DOHH2 (cell line): ENCODE measurements at regions not wholly inside any gene's neighbourhood (a gene's known extent, or its start where the extent isn't known, plus 50 kb on each side); places are given as distances from the start of the nearest gene placed in this dataset.

Experiments
- H3F3A ChIP-seq: fragments of 200-600 bp; sonication (generic), shearing (Covaris generic); 2 replicates; pipeline ENCODE4 v1.6.0; 2016; ENCODE audit warnings: antibody characterized with exemption, mild to moderate bottlenecking; ENCODE audit not compliant: control insufficient read depth, insufficient read depth
- H3K27ac ChIP-seq: fragments of 200-600 bp; sonication (generic); 2 replicates; pipeline ENCODE4 v1.5.1; 2014; ENCODE audit warnings: low read depth, mild to moderate bottlenecking, low read length, moderate library complexity
- H3K27me3 ChIP-seq: fragments of 200-600 bp; sonication (generic); 2 replicates; pipeline ENCODE4 v1.6.1; 2014; ENCODE audit warnings: mild to moderate bottlenecking, low read length, mixed read lengths; ENCODE audit not compliant: control insufficient read depth
- H3K36me3 ChIP-seq: fragments of 200-600 bp; sonication (generic); 2 replicates; pipeline ENCODE4 v1.6.1; 2014; ENCODE audit warnings: mild to moderate bottlenecking, low read length, moderate library complexity, mixed read lengths; ENCODE audit not compliant: control insufficient read depth
- H3K4me1 ChIP-seq: fragments of 200-600 bp; sonication (generic); 2 replicates; pipeline ENCODE4 v1.6.1; 2014; ENCODE audit warnings: mild to moderate bottlenecking, low read length, mixed read lengths; ENCODE audit not compliant: control insufficient read depth
- H3K4me2 ChIP-seq: fragments of 200-600 bp; sonication (generic); 2 replicates; pipeline ENCODE4 v1.6.0; 2014; ENCODE audit warnings: mild to moderate bottlenecking, low read length, moderate library complexity
- H3K4me3 ChIP-seq: fragments of 200-600 bp; sonication (generic); 2 replicates; pipeline ENCODE4 v1.5.1; 2014; ENCODE audit warnings: mild to moderate bottlenecking, low read length, mixed read lengths
- H3K79me2 ChIP-seq: fragments of 200-600 bp; sonication (generic); 2 replicates; pipeline ENCODE4 v1.6.1; 2014; ENCODE audit warnings: mild to moderate bottlenecking, low read length, mixed read lengths; ENCODE audit not compliant: control insufficient read depth
- H3K9me2 ChIP-seq: fragments of 200-600 bp; sonication (generic); replicated peaks from 2 replicates; pipeline ENCODE4 v1.6.1; 2014; ENCODE audit warnings: mild to moderate bottlenecking, low read length, mixed read lengths; ENCODE audit not compliant: control insufficient read depth
- H3K9me3 ChIP-seq: fragments of 200-600 bp; sonication (generic); 2 replicates; pipeline ENCODE4 v1.6.1; 2014; ENCODE audit warnings: antibody characterized with exemption, low read length, mixed read lengths; ENCODE audit not compliant: control insufficient read depth, insufficient read depth
- H4K20me1 ChIP-seq: fragments of 200-600 bp; sonication (generic); 2 replicates; pipeline ENCODE4 v1.6.0; 2014; ENCODE audit warnings: low read depth, mild to moderate bottlenecking, antibody characterized with exemption, low read length, moderate library complexity; ENCODE audit not compliant: control insufficient read depth, insufficient read depth
- CTCF ChIP-seq: fragments of 200-600 bp; sonication (generic); IDR thresholded peaks from one replicate; pipeline ENCODE4 v1.5.1; 2014; ENCODE audit warnings: antibody characterized with exemption, mild to moderate bottlenecking, low read depth, low read length; ENCODE audit not compliant: poor library complexity, severe bottlenecking
- EZH2phosphoT487 ChIP-seq: fragments of 200-600 bp; sonication (generic); IDR thresholded peaks from 2 replicates; pipeline ENCODE4 v1.6.1; 2017; ENCODE audit warnings: borderline replicate concordance, mild to moderate bottlenecking, antibody characterized with exemption, low read length, moderate library complexity, mixed read lengths

DNA sequence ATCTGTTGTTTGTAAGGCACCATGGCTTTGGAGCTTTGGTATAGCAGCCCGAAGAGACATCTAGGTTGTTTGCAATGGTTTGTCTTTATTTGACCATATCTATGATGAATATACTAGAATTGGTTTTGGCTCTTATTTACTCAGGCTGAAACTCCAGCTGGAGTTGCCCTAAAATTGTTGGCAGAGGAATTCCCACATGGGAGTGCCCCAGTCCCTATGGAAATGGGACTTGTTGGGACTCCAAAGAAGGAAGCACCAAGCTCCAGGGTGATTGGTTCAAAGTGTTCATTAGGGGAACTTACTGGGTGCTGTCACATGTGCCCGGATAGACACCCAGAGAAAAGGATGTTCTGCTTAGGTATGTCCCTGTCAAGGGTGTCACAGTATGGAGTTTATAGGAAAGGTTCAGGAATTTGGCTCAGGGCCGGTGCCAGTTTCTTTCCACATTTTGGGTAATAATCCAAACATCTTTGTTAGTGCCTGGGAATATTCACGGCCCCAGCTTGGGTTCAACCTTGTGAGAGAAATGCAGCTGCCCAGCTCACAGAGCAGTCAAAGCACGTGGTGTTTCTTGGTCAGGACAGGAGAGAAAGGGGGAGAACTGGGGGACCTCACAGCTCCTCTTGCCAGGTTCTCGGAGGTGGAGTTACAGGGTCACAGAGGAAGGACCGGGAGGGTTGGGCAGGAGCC lies 123.5 kb upstream of the ZSWIM2 start:
- no peaks in the 10 kb centered on the region for H3K79me2 ChIP-seq
- H3K4me2 ChIP-seq = no peak overlapping the region
- H3K4me3 ChIP-seq = no peak overlapping the region
- no peaks in the 10 kb centered on the region for H4K20me1 ChIP-seq
- H3K27me3 ChIP-seq = no peaks in the 10 kb centered on the region
- TF ChIP-seq EZH2phosphoT487 (no peak), CTCF (no peak)
- no peaks in the 10 kb centered on the region for H3F3A ChIP-seq
- no peaks in the 10 kb centered on the region for H3K9me3 ChIP-seq
- no peaks in the 10 kb centered on the region for H3K9me2 ChIP-seq
- H3K27ac ChIP-seq = no peak overlapping the region
- H3K4me1 ChIP-seq = no peaks in the 10 kb centered on the region
- no peaks in the 10 kb centered on the region for H3K36me3 ChIP-seq

GRCh38 chr2:186968277-186968676 lies 119.3 kb upstream of the ZSWIM2 start:
- no peaks in the 10 kb centered on the region for H3K9me2 ChIP-seq
- no peaks in the 10 kb centered on the region for H3K9me3 ChIP-seq
- no peaks in the 10 kb centered on the region for H3K79me2 ChIP-seq
- TF ChIP-seq EZH2phosphoT487 (no peak), CTCF (no peak)
- no peak overlapping the region for H3K27ac ChIP-seq
- no peaks in the 10 kb centered on the region for H3F3A ChIP-seq
- H3K4me3 ChIP-seq = no peak overlapping the region
- H3K36me3 ChIP-seq = no peaks in the 10 kb centered on the region
- no peaks in the 10 kb centered on the region for H3K27me3 ChIP-seq
- H3K4me1 ChIP-seq = no peaks in the 10 kb centered on the region
- no peaks in the 10 kb centered on the region for H4K20me1 ChIP-seq
- no peak overlapping the region for H3K4me2 ChIP-seq

DNA sequence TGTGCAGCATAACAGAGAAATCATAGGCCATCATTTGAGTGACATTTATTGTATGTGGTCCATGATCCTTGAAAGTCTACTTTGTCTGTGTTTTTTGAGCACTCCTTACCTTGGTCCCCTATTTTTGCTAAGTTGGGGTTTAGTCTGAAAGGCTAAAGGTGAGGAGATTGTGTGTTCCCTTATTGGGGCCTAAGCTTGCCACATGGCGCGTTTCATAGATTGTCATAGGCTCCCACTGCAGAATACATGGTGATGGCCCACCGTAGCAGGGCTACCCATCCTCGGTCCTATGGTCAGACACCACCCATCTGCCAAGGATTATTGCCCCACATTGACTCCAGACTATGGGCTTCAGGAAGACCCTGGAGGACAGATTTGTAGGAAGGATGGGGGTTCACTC lies 117.0 kb upstream of the ZSWIM2 start:
- H3F3A ChIP-seq = no peaks in the 10 kb centered on the region
- TF ChIP-seq CTCF (no peak), EZH2phosphoT487 (no peak)
- no peaks in the 10 kb centered on the region for H3K9me2 ChIP-seq
- H3K27ac ChIP-seq = no peak overlapping the region
- no peak overlapping the region for H3K4me2 ChIP-seq
- no peaks in the 10 kb centered on the region for H3K4me1 ChIP-seq
- peaks cover 4% of the 10 kb centered on the region; the same call in 1 of the 2 replicates for H3K9me3 ChIP-seq
- H3K4me3 ChIP-seq = no peak overlapping the region
- H4K20me1 ChIP-seq = no peaks in the 10 kb centered on the region
- no peaks in the 10 kb centered on the region for H3K27me3 ChIP-seq
- H3K36me3 ChIP-seq = no peaks in the 10 kb centered on the region
- no peaks in the 10 kb centered on the region for H3K79me2 ChIP-seq
